HepG2 (cell line): ENCODE measurements at regions not wholly inside any gene's neighbourhood (a gene's known extent, or its start where the extent isn't known, plus 50 kb on each side); places are given as distances from the start of the nearest gene placed in this dataset.

Source experiments
- ATAC-seq: fragments of 200-7000 bp; cut with Tn5 transposase; 3 replicates; pipeline ENCODE4 v1.9.1; 2020; ENCODE audit warnings: mild to moderate bottlenecking, moderate library complexity
- BruUV-seq: library from RNA; stranded (reverse); fragments of 400-500 nt; replicated peaks from 2 replicates; lab custom pipeline; 2021; lab: Mats Ljungman, UMichigan
- CTCF ChIA-PET: fragments of 300-600 bp; formaldehyde crosslinking; extraction: SDS; loops from one replicate; lab custom pipeline; 2021; ENCODE audit warnings: low total read pairs, inconsistent platforms, low intra/inter-chr PET ratio; lab: Yijun Ruan, JAX
- POLR2A ChIA-PET: fragments of 350-600 bp; sonication (Branson Sonifier 250); formaldehyde crosslinking; loops from one replicate; lab custom pipeline; 2020; ENCODE audit warnings: antibody characterized with exemption, inconsistent platforms; lab: Yijun Ruan, JAX
- DNase-seq: peaks from one replicate; pipeline ENCODE4 v3.0.0-alpha.2; 2015; ENCODE audit warnings: low spot score
- FAIRE-seq: peaks from 3 replicates; lab custom pipeline; 2011; peaks lifted over from hg19 to GRCh38; lab: Jason Lieb, UNC
- H2AFZ ChIP-seq: one replicate; pipeline ENCODE4 v1.6.1; 2011; ENCODE audit warnings: low read length, inconsistent platforms
- H3K27ac ChIP-seq: fragments of 300-600 bp; 3 replicates; pipeline ENCODE4 v1.8.0; 2011; ENCODE audit warnings: mixed run types, mild to moderate bottlenecking, mixed read lengths, low read length, inconsistent platforms; ENCODE audit not compliant: insufficient read depth; ENCODE audit errors: extremely low read length
- H3K27me3 ChIP-seq, 2 experiments: fragments of 200-600 bp in 1 of 2; 2 replicates in 1 of 2; 3 replicates in 1 of 2; pipeline versions ENCODE4 v1.6.0 to v1.8.0; 2011; ENCODE audit warnings: low read length in 2 of 2, mild to moderate bottlenecking in 2 of 2, moderate library complexity in 2 of 2, inconsistent platforms in 1 of 2; ENCODE audit not compliant: insufficient read depth in 2 of 2, control insufficient read depth in 1 of 2
- H3K36me3 ChIP-seq, 2 experiments: fragments of 200-600 bp in 1 of 2; replicated peaks in 1 of 2; 2 replicates in 1 of 2; 3 replicates in 1 of 2; pipeline versions ENCODE4 v1.5.1 to v1.8.0; 2011; ENCODE audit warnings: low read length in 2 of 2, inconsistent platforms in 1 of 2; ENCODE audit not compliant: insufficient read depth in 2 of 2, control insufficient read depth in 1 of 2
- H3K4me1 ChIP-seq: 2 replicates; pipeline ENCODE4 v1.5.1; 2012; ENCODE audit warnings: low read length, inconsistent platforms; ENCODE audit not compliant: insufficient read depth
- H3K4me2 ChIP-seq: 2 replicates; pipeline ENCODE4 v1.6.0; 2011; ENCODE audit warnings: low read depth, low read length, inconsistent platforms
- H3K4me3 ChIP-seq, 3 experiments: fragments of 200-600 bp in 1 of 3; sonication (generic), shearing (Covaris generic) in 1 of 3; replicated peaks in 1 of 3; 2 replicates each; pipeline ENCODE4 v1.5.1; 2011 to 2016; ENCODE audit warnings: low read length in 3 of 3, inconsistent platforms in 2 of 3, low read depth in 2 of 3, mild to moderate bottlenecking in 2 of 3, control low read depth in 1 of 3, mixed read lengths in 1 of 3; ENCODE audit not compliant: insufficient read depth in 1 of 3
- H3K79me2 ChIP-seq: one replicate; pipeline ENCODE4 v1.6.1; 2011; ENCODE audit warnings: low read length, inconsistent platforms; ENCODE audit not compliant: insufficient read depth
- H3K9ac ChIP-seq: 2 replicates; pipeline ENCODE4 v1.6.0; 2011; ENCODE audit warnings: mild to moderate bottlenecking, low read depth, low read length, inconsistent platforms; ENCODE audit not compliant: insufficient read depth
- H3K9me3 ChIP-seq: 2 replicates; pipeline ENCODE4 v1.5.1; 2012; ENCODE audit warnings: mild to moderate bottlenecking, low read length
- H4K20me1 ChIP-seq: 2 replicates; pipeline ENCODE4 v1.6.0; 2011; ENCODE audit warnings: inconsistent platforms, mild to moderate bottlenecking, low read length, moderate library complexity; ENCODE audit not compliant: insufficient read depth
- BORCS8-MEF2B ChIP-seq: sonication (generic); formaldehyde crosslinking; IDR thresholded peaks from 2 replicates; pipeline ENCODE4 v1.8.0; 2022; ENCODE audit warnings: mild to moderate bottlenecking, missing genetic modification reagents
- CEBPG ChIP-seq: IDR thresholded peaks from 2 replicates; pipeline ENCODE4 v1.6.1; 2016
- CREB1 ChIP-seq, 2 experiments: fragments of 450-650 bp in 1 of 2; IDR thresholded peaks; 2 replicates each; pipeline ENCODE4 v1.6.1; 2016 to 2017; ENCODE audit warnings: control low read depth in 1 of 2, mild to moderate bottlenecking in 1 of 2, missing compliant biosample characterization in 1 of 2, missing genetic modification characterization in 1 of 2
- DMAP1 ChIP-seq: IDR thresholded peaks from 2 replicates; pipeline ENCODE4 v1.6.1; 2016
- ELF4 ChIP-seq: sonication (generic); formaldehyde crosslinking; IDR thresholded peaks from 2 replicates; pipeline ENCODE4 v1.5.0; 2020; ENCODE audit warnings: missing genetic modification reagents, mild to moderate bottlenecking, moderate library complexity, borderline replicate concordance
- HINFP ChIP-seq: sonication (generic); formaldehyde crosslinking; IDR thresholded peaks from 2 replicates; pipeline ENCODE4 v1.4.0; 2020; ENCODE audit warnings: low read depth, mild to moderate bottlenecking, missing genetic modification reagents
- HNF4A ChIP-seq: sonication (generic); formaldehyde crosslinking; IDR thresholded peaks from 2 replicates; pipeline ENCODE4 v1.4.0; 2020; ENCODE audit warnings: missing genetic modification reagents
- JUND ChIP-seq: sonication (generic); formaldehyde crosslinking; IDR thresholded peaks from 2 replicates; pipeline ENCODE4 v1.8.0; 2022; ENCODE audit warnings: mild to moderate bottlenecking, missing genetic modification reagents
- KDM3A ChIP-seq: IDR thresholded peaks from 2 replicates; pipeline ENCODE4 v1.6.1; 2018; ENCODE audit warnings: low read depth, missing compliant biosample characterization
- MLLT10 ChIP-seq: sonication (generic); formaldehyde crosslinking; IDR thresholded peaks from 2 replicates; pipeline ENCODE4 v1.4.0; 2020; ENCODE audit warnings: missing genetic modification reagents
- NAIF1 ChIP-seq: sonication (generic); formaldehyde crosslinking; IDR thresholded peaks from 2 replicates; pipeline ENCODE4 v1.5.0; 2020; ENCODE audit warnings: mild to moderate bottlenecking, missing genetic modification reagents, borderline replicate concordance
- NONO ChIP-seq, 2 experiments: fragments of 450-650 bp in 1 of 2; sonication (generic) in 1 of 2; formaldehyde crosslinking in 1 of 2; IDR thresholded peaks in 1 of 2; conservative IDR thresholded peaks in 1 of 2; 2 replicates each; pipeline versions ENCODE4 v1.6.1 to v1.8.0; 2017 to 2022; ENCODE audit warnings: mild to moderate bottlenecking in 1 of 2, missing genetic modification reagents in 1 of 2, moderate library complexity in 1 of 2
- PHF21A ChIP-seq: sonication (generic); formaldehyde crosslinking; IDR thresholded peaks from 2 replicates; pipeline ENCODE4 v1.5.0; 2020; ENCODE audit warnings: mild to moderate bottlenecking, missing genetic modification reagents
- REXO4 ChIP-seq: sonication (generic); formaldehyde crosslinking; IDR thresholded peaks from 2 replicates; pipeline ENCODE4 v1.8.0; 2022; ENCODE audit warnings: missing genetic modification reagents, mild to moderate bottlenecking, borderline replicate concordance
- ZNF260 ChIP-seq: sonication (generic); formaldehyde crosslinking; IDR thresholded peaks from 2 replicates; pipeline ENCODE4 v1.4.0; 2020; ENCODE audit warnings: missing genetic modification reagents, low read depth, mild to moderate bottlenecking, borderline replicate concordance
- ZNF577 ChIP-seq: sonication (generic); formaldehyde crosslinking; IDR thresholded peaks from 2 replicates; pipeline ENCODE4 v1.4.0; 2020; ENCODE audit warnings: mild to moderate bottlenecking, low read depth, missing genetic modification reagents, borderline replicate concordance
- ZNF605 ChIP-seq: sonication (generic); formaldehyde crosslinking; IDR thresholded peaks from 2 replicates; pipeline ENCODE4 v1.8.0; 2022; ENCODE audit warnings: mild to moderate bottlenecking, missing genetic modification reagents
- WGBS: methylation state at CpG from one replicate; pipeline ENCODE4 v1.1.6; 2017; ENCODE audit warnings: low lambda C conversion rate; 5-methylcytosine and 5-hydroxymethylcytosine counted together
- in situ Hi-C: cut with HindIII; loops from 2 replicates; pipeline ENCODE4 v1.10.0; 2017; ENCODE audit warnings: low pct_unique_long_range_greater_than_20kb; ENCODE audit not compliant: extremely low pct_ligation_motif_present
- intact Hi-C: fragments of 100-400 bp; cut with micrococcal nuclease; formaldehyde crosslinking; loops from one replicate; pipeline ENCODE4 v1.10.0; 2022; ENCODE audit not compliant: unreplicated experiment
- TF ChIP-seq, protein P1 (sequence below): sonication (generic); formaldehyde crosslinking; conservative IDR thresholded peaks from 2 replicates; pipeline ENCODE4 v1.4.0; 2020; ENCODE audit warnings: missing genetic modification reagents

DNA sequence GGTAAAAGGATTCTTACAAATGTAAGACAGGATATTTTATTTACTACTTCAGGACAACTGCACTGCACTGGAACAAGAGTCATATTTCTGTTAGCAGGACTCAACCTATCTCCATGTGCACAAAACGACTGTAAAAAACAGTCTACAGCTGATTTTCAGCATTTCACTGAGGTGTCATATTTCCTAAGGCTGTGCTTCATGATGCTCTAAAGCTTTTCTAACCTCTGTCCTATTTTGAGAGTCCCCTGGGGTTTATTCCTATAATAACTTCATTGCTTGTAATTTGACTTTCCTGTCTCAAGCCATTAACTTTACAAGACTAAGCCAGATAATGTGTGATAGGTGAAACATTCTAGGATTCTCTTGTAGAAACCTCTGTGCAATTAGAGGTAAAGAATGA is 472.3 kb downstream of the HINT1 start:
- Histone ChIP-seq H3K9me3 (no peaks in the 10 kb centered on the region), H3K4me2 (no peak overlapping the region), H2AFZ (no peak overlapping the region), H3K27ac (no peak overlapping the region), H3K79me2 (no peaks in the 10 kb centered on the region), H3K9ac (no peak overlapping the region), H3K4me1 (no peaks in the 10 kb centered on the region), H3K4me3 (no peak overlapping the region), H3K36me3 (no peaks in the 10 kb centered on the region), H3K27me3 (no peaks in the 10 kb centered on the region), H4K20me1 (no peaks in the 10 kb centered on the region)
- in situ Hi-C loops (no loop called here), intact Hi-C loops (no loop called here)
- 0% methylated on average over 1 of the region's 1 CpG for WGBS
- DNase-seq = no peak
- ATAC-seq = no peak
- CTCF ChIA-PET = no interaction called here
- TF ChIP-seq CREB1 (IDR thresholded peaks at IDR 0.05) (no peak), CREB1 (CRISPR knock-in tag; IDR thresholded peaks at IDR 0.05) (no peak), CEBPG (CRISPR knock-in tag) (no peak), ZNF605 (CRISPR knock-in tag) (no peak), PHF21A (CRISPR knock-in tag) (no peak), REXO4 (CRISPR knock-in tag) (no peak), MLLT10 (CRISPR knock-in tag) (no peak), HNF4A (CRISPR knock-in tag) (no peak), JUND (no peak), KDM3A (CRISPR knock-in tag) (no peak), ZNF260 (CRISPR knock-in tag) (no peak), ELF4 (no peak), NAIF1 (CRISPR knock-in tag) (no peak), ZNF577 (CRISPR knock-in tag) (no peak), BORCS8-MEF2B (CRISPR knock-in tag) (no peak), NONO (IDR thresholded peaks at IDR 0.05) (no peak), NONO (CRISPR knock-in tag; conservative IDR thresholded peaks at IDR 0.05) (no peak), DMAP1 (CRISPR knock-in tag) (no peak), HINFP (CRISPR knock-in tag) (no peak)
- TF ChIP-seq, protein P1, sequence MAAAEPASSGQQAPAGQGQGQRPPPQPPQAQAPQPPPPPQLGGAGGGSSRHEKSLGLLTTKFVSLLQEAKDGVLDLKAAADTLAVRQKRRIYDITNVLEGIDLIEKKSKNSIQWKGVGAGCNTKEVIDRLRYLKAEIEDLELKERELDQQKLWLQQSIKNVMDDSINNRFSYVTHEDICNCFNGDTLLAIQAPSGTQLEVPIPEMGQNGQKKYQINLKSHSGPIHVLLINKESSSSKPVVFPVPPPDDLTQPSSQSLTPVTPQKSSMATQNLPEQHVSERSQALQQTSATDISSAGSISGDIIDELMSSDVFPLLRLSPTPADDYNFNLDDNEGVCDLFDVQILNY = no peak
- POLR2A ChIA-PET = no interaction called here
- no TSS peak for BruUV-seq
- FAIRE-seq = no peak
